ENCODE measurements at regions not wholly inside any gene's neighbourhood (a gene's known extent, or its start where the extent isn't known, plus 50 kb on each side); places are given as distances from the start of the nearest gene placed in this dataset.
"Not testable (repeated sequence)": the region's sequence is repeated elsewhere in the genome, so short reads cannot be mapped to it uniquely, and the experiment has no call there.

DNA sequence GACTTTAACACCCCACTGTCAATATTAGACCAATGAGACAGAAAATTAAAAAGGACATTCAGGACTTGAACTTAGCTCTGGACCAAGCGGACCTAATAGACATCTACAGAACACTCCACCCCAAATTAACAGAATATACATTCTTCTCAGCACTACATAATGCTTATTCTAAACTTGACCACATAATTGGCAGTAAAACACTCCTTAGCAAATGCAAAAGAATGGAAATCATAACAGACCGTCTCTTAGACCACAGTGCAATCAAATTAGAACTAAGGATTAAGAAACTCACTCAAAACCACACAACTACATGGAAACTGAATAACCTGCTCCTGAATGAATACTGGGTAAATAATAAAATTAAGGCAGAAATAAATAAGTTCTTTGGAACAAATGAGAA lies 138.2 kb upstream of the PDE4B start:
- H2BK5ac ChIP-seq (ENCODE audit: low read length); H3K23ac ChIP-seq (ENCODE audit: low read depth, low read length, poor library complexity); H3K36me3 ChIP-seq (replicated peaks in 1 of 2; ENCODE audit: control insufficient read depth in 2 of 2, insufficient read depth in 2 of 2, low read length in 2 of 2); H3K4me1 ChIP-seq (ENCODE audit: control insufficient read depth in 2 of 2, insufficient read depth in 1 of 2, low read depth in 1 of 2, low read length in 2 of 2); H3K4ac ChIP-seq (ENCODE audit: low read length); H2BK120ac ChIP-seq (ENCODE audit: low read depth, low read length); H3K4me3 ChIP-seq (ENCODE audit: low read length in 2 of 2); H3K9me3 ChIP-seq (replicated peaks in 1 of 2; ENCODE audit: control insufficient read depth in 2 of 2, insufficient read depth in 1 of 2, low read depth in 1 of 2, low read length in 2 of 2); H3K9ac ChIP-seq (ENCODE audit: low read depth, low read length, poor library complexity); H2AFZ ChIP-seq (ENCODE audit: low read length); H3K14ac ChIP-seq (ENCODE audit: low read length); H2BK15ac ChIP-seq (ENCODE audit: low read length); H3K79me1 ChIP-seq (ENCODE audit: low read depth, low read length); H2BK12ac ChIP-seq (ENCODE audit: low read length); H2AK5ac ChIP-seq (ENCODE audit: low read depth, low read length); H3K18ac ChIP-seq (ENCODE audit: low read length); H4K91ac ChIP-seq (ENCODE audit: low read depth, low read length, poor library complexity); H3K4me2 ChIP-seq (ENCODE audit: insufficient read depth, low read length, poor library complexity, severe bottlenecking); H3K27ac ChIP-seq (replicated peaks; ENCODE audit: low read length); H4K8ac ChIP-seq (ENCODE audit: low read depth, low read length); H3K27me3 ChIP-seq (ENCODE audit: control insufficient read depth in 3 of 3, insufficient read depth in 3 of 3, low read depth in 1 of 3, low read length in 3 of 3); DNase-seq (ENCODE audit: low spot score): not testable (repeated sequence)
- no CpG with 5 or more reads among the region's 2 CpGs for WGBS, 2 donors (ENCODE audit: extremely low coverage in 2 of 2, insufficient read length in 2 of 2, insufficient replicate concordance in 1 of 2)

DNA sequence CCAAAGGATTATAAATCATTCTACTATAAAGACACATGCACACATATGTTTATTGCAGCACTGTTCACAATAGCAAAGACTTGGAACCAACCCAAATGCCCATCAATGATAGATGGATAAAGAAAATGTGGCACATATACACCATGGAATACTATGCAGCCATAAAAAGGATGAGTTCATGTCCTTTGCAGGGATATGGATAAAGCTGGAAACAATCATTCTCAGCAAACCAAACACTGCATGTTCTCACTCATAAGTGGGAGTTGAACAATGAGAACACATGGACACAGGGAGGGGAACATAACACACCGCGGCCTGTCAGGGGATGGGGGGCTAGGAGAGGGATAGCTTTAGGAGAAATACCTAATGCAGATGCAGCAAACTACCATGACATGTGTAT lies 135.1 kb upstream of the PDE4B start:
- not testable (repeated sequence) for H3K36me3 ChIP-seq (replicated peaks in 1 of 2; ENCODE audit: control insufficient read depth in 2 of 2, insufficient read depth in 2 of 2, low read length in 2 of 2); DNase-seq (ENCODE audit: low spot score); H2BK12ac ChIP-seq (ENCODE audit: low read length); H3K79me1 ChIP-seq (ENCODE audit: low read depth, low read length); H3K27me3 ChIP-seq (ENCODE audit: control insufficient read depth in 3 of 3, insufficient read depth in 3 of 3, low read depth in 1 of 3, low read length in 3 of 3); H3K4ac ChIP-seq (ENCODE audit: low read length); H3K4me3 ChIP-seq (ENCODE audit: low read length in 2 of 2); H3K27ac ChIP-seq (replicated peaks; ENCODE audit: low read length); H2AFZ ChIP-seq (ENCODE audit: low read length); H3K4me2 ChIP-seq (ENCODE audit: insufficient read depth, low read length, poor library complexity, severe bottlenecking); H3K14ac ChIP-seq (ENCODE audit: low read length); H4K91ac ChIP-seq (ENCODE audit: low read depth, low read length, poor library complexity); H2BK120ac ChIP-seq (ENCODE audit: low read depth, low read length); H3K9ac ChIP-seq (ENCODE audit: low read depth, low read length, poor library complexity); H2BK15ac ChIP-seq (ENCODE audit: low read length); H2AK5ac ChIP-seq (ENCODE audit: low read depth, low read length); H4K8ac ChIP-seq (ENCODE audit: low read depth, low read length); H3K18ac ChIP-seq (ENCODE audit: low read length); H3K9me3 ChIP-seq (replicated peaks in 1 of 2; ENCODE audit: control insufficient read depth in 2 of 2, insufficient read depth in 1 of 2, low read depth in 1 of 2, low read length in 2 of 2); H3K4me1 ChIP-seq (ENCODE audit: control insufficient read depth in 2 of 2, insufficient read depth in 1 of 2, low read depth in 1 of 2, low read length in 2 of 2); H2BK5ac ChIP-seq (ENCODE audit: low read length); H3K23ac ChIP-seq (ENCODE audit: low read depth, low read length, poor library complexity)
- WGBS, 2 donors (ENCODE audit: extremely low coverage in 2 of 2, insufficient read length in 2 of 2, insufficient replicate concordance in 1 of 2) = no CpG with 5 or more reads among the region's 2 CpGs

DNA sequence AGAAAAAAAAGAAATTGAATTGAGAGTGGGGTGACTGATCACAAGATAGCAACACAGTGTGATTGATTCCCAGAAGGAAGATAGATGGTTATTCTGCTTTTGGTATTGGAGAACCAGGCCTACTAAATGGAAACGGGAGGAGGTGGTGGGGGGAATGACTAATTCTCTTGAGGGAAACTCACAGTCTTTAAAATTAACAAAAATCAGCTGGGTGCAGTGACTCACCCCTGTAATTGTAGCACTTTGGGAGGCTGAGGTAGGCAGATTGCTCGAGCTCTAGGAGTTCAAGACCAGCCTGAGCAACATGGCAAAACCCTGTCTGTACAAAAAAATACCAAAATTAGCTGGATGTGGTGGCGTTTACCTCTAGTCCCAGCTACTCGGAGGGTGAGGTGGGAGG lies 134.6 kb upstream of the PDE4B start:
- Histone ChIP-seq H3K27ac (replicated peaks; ENCODE audit: low read length) (no peak overlapping the region), H3K4me1 (ENCODE audit: control insufficient read depth in 2 of 2, insufficient read depth in 1 of 2, low read depth in 1 of 2, low read length in 2 of 2) (no peaks in the 10 kb centered on the region), H2AK5ac (ENCODE audit: low read depth, low read length) (no peak overlapping the region), H3K36me3 (replicated peaks in 1 of 2; ENCODE audit: control insufficient read depth in 2 of 2, insufficient read depth in 2 of 2, low read length in 2 of 2) (no peaks in the 10 kb centered on the region), H2BK12ac (ENCODE audit: low read length) (no peak overlapping the region), H3K27me3 (ENCODE audit: control insufficient read depth in 3 of 3, insufficient read depth in 3 of 3, low read depth in 1 of 3, low read length in 3 of 3) (no peaks in the 10 kb centered on the region), H4K8ac (ENCODE audit: low read depth, low read length) (no peak overlapping the region), H3K18ac (ENCODE audit: low read length) (no peak overlapping the region), H3K9ac (ENCODE audit: low read depth, low read length, poor library complexity) (no peak overlapping the region), H3K23ac (ENCODE audit: low read depth, low read length, poor library complexity) (no peak overlapping the region), H3K4ac (ENCODE audit: low read length) (no peak overlapping the region), H3K14ac (ENCODE audit: low read length) (no peak overlapping the region), H3K4me3 (ENCODE audit: low read length in 2 of 2) (no peak overlapping the region), H2BK5ac (ENCODE audit: low read length) (no peak overlapping the region), H3K79me1 (ENCODE audit: low read depth, low read length) (no peaks in the 10 kb centered on the region), H4K91ac (ENCODE audit: low read depth, low read length, poor library complexity) (no peak overlapping the region), H3K9me3 (replicated peaks in 1 of 2; ENCODE audit: control insufficient read depth in 2 of 2, insufficient read depth in 1 of 2, low read depth in 1 of 2, low read length in 2 of 2) (no peaks in the 10 kb centered on the region), H3K4me2 (ENCODE audit: insufficient read depth, low read length, poor library complexity, severe bottlenecking) (no peak overlapping the region), H2BK15ac (ENCODE audit: low read length) (no peak overlapping the region), H2BK120ac (ENCODE audit: low read depth, low read length) (no peak overlapping the region), H2AFZ (ENCODE audit: low read length) (no peak overlapping the region)
- WGBS, 2 donors (ENCODE audit: extremely low coverage in 2 of 2, insufficient read length in 2 of 2, insufficient replicate concordance in 1 of 2) = no CpG with 5 or more reads among the region's 4 CpGs
- DNase-seq (ENCODE audit: low spot score) = no peak

DNA sequence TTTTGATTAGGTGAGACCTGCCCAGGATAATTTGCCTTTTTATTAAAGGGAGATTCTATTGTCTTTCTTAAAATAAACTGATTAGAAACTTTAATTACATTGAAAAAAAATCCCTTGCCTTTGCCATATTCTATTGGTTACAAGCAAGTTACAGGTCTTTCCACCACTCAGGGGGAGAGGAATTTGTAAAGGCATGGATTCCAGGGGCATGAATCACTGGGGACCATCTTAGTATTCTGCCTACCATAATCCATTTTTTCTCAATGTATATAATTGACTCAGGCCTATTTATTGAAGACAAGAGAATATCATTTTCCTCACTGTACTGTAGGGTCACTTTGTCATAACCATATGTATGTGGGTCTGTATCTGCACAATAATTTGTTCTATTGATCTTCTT lies 124.3 kb upstream of the PDE4B start:
- H2BK5ac ChIP-seq (ENCODE audit: low read length) = no peak overlapping the region
- no peak overlapping the region for H3K4me3 ChIP-seq (ENCODE audit: low read length in 2 of 2)
- no peak overlapping the region for H3K27ac ChIP-seq (replicated peaks; ENCODE audit: low read length)
- DNase-seq (ENCODE audit: low spot score) = no peak
- no peaks in the 10 kb centered on the region for H3K79me1 ChIP-seq (ENCODE audit: low read depth, low read length)
- peaks cover 0 to 3% of the 10 kb centered on the region in 2 donors for H3K9me3 ChIP-seq (replicated peaks in 1 of 2; ENCODE audit: control insufficient read depth in 2 of 2, insufficient read depth in 1 of 2, low read depth in 1 of 2, low read length in 2 of 2)
- no peak overlapping the region for H3K4me2 ChIP-seq (ENCODE audit: insufficient read depth, low read length, poor library complexity, severe bottlenecking)
- no peak overlapping the region for H2BK15ac ChIP-seq (ENCODE audit: low read length)
- no peak overlapping the region for H4K8ac ChIP-seq (ENCODE audit: low read depth, low read length)
- no peak overlapping the region for H2AFZ ChIP-seq (ENCODE audit: low read length)
- no peak overlapping the region for H3K23ac ChIP-seq (ENCODE audit: low read depth, low read length, poor library complexity)
- no peak overlapping the region for H4K91ac ChIP-seq (ENCODE audit: low read depth, low read length, poor library complexity)
- H3K27me3 ChIP-seq (ENCODE audit: control insufficient read depth in 3 of 3, insufficient read depth in 3 of 3, low read depth in 1 of 3, low read length in 3 of 3) = no peaks in the 10 kb centered on the region
- no peaks in the 10 kb centered on the region for H3K36me3 ChIP-seq (replicated peaks in 1 of 2; ENCODE audit: control insufficient read depth in 2 of 2, insufficient read depth in 2 of 2, low read length in 2 of 2)
- no peak overlapping the region for H2BK120ac ChIP-seq (ENCODE audit: low read depth, low read length)
- H3K18ac ChIP-seq (ENCODE audit: low read length) = no peak overlapping the region
- H2BK12ac ChIP-seq (ENCODE audit: low read length) = no peak overlapping the region
- H3K4ac ChIP-seq (ENCODE audit: low read length) = no peak overlapping the region
- H2AK5ac ChIP-seq (ENCODE audit: low read depth, low read length) = no peak overlapping the region
- no peak overlapping the region for H3K9ac ChIP-seq (ENCODE audit: low read depth, low read length, poor library complexity)
- no peak overlapping the region for H3K14ac ChIP-seq (ENCODE audit: low read length)
- H3K4me1 ChIP-seq (ENCODE audit: control insufficient read depth in 2 of 2, insufficient read depth in 1 of 2, low read depth in 1 of 2, low read length in 2 of 2) = no peaks in the 10 kb centered on the region
